GM06990 (cell line): ENCODE measurements at regions not wholly inside any gene's neighbourhood (a gene's known extent, or its start where the extent isn't known, plus 50 kb on each side); places are given as distances from the start of the nearest gene placed in this dataset.

Experiments used
- DNase-seq: peaks from one replicate; pipeline ENCODE4 v3.0.0-alpha.2; 2011; ENCODE audit not compliant: insufficient read length; ENCODE audit errors: extremely low read depth
- H3K27me3 ChIP-seq: replicated peaks from 2 replicates; pipeline ENCODE4 v1.6.0; 2011; ENCODE audit warnings: low read length; ENCODE audit not compliant: control insufficient read depth, insufficient read depth
- H3K36me3 ChIP-seq: 2 replicates; pipeline ENCODE4 v1.5.1; 2011; ENCODE audit warnings: low read length; ENCODE audit not compliant: control insufficient read depth, insufficient read depth
- H3K4me3 ChIP-seq: replicated peaks from 2 replicates; pipeline ENCODE4 v1.5.1; 2011; ENCODE audit warnings: low read depth, mild to moderate bottlenecking, control low read depth, low read length
- CTCF ChIP-seq: IDR thresholded peaks from 2 replicates; pipeline ENCODE4 v1.5.1; 2011; ENCODE audit warnings: low read length, control low read depth, mild to moderate bottlenecking, inconsistent platforms; ENCODE audit not compliant: insufficient read depth, poor library complexity, severe bottlenecking

GRCh38 chr3:159458010-159458409 lies 530.6 kb upstream of the IL12A start:
- DNase-seq: no peak
- TF ChIP-seq CTCF: no peak
- H3K27me3 ChIP-seq: no peaks in the 10 kb centered on the region
- H3K36me3 ChIP-seq: no peaks in the 10 kb centered on the region
- H3K4me3 ChIP-seq: no peak overlapping the region

- Histone ChIP-seq H3K27me3 (no peaks in the 10 kb centered on the region), H3K36me3 (no peaks in the 10 kb centered on the region), H3K4me3 (no peak overlapping the region)
- no peak for DNase-seq
- TF ChIP-seq CTCF: no peak
Observed at GRCh38 chr3:159458982-159459381, 529.7 kb upstream of the IL12A start.

- Histone ChIP-seq H3K4me3 (no peak overlapping the region), H3K27me3 (no peaks in the 10 kb centered on the region), H3K36me3 (no peaks in the 10 kb centered on the region)
- no peak for DNase-seq
- TF ChIP-seq CTCF: no peak
Observed at GRCh38 chr3:159472611-159473010, 516.0 kb upstream of the IL12A start.

GRCh38 chr3:159473206-159473605 lies 515.4 kb upstream of the IL12A start:
- no peak for DNase-seq
- Histone ChIP-seq H3K4me3 (no peak overlapping the region), H3K27me3 (no peaks in the 10 kb centered on the region), H3K36me3 (no peaks in the 10 kb centered on the region)
- TF ChIP-seq CTCF: no peak

- no peaks in the 10 kb centered on the region for H3K27me3 ChIP-seq
- H3K36me3 ChIP-seq: no peaks in the 10 kb centered on the region
- no peak for DNase-seq
- no peak for TF ChIP-seq CTCF
- no peak overlapping the region for H3K4me3 ChIP-seq
Observed at GRCh38 chr3:159480046-159480445, 508.6 kb upstream of the IL12A start.

- Histone ChIP-seq H3K36me3 (no peaks in the 10 kb centered on the region), H3K27me3 (no peaks in the 10 kb centered on the region), H3K4me3 (no peak overlapping the region)
- no peak for DNase-seq
- TF ChIP-seq CTCF: no peak
Observed at GRCh38 chr3:159482241-159482993, 506.2 kb upstream of the IL12A start.
